K562 (cell line): ENCODE measurements at regions not wholly inside any gene's neighbourhood (a gene's known extent, or its start where the extent isn't known, plus 50 kb on each side); places are given as distances from the start of the nearest gene placed in this dataset.

ENCODE experiments used
- CHD2 ChIP-seq: IDR thresholded peaks from 2 replicates; pipeline ENCODE4 v1.6.1; 2011; ENCODE audit warnings: low read depth, low read length
- CREBBP ChIP-seq: IDR thresholded peaks from one replicate; pipeline ENCODE4 v1.6.1; 2012; ENCODE audit warnings: low read depth, mild to moderate bottlenecking, control low read depth, inconsistent platforms, low read length
- MTA2 ChIP-seq: fragments of 450-650 bp; IDR thresholded peaks from 2 replicates; pipeline ENCODE4 v1.6.1; 2016; ENCODE audit warnings: low read depth
- RB1 ChIP-seq: fragments of 450-650 bp; IDR thresholded peaks from 2 replicates; pipeline ENCODE4 v1.6.1; 2017; ENCODE audit warnings: low read depth, mild to moderate bottlenecking
- TRIM28 ChIP-seq: fragments of 450-650 bp; IDR thresholded peaks from 2 replicates; pipeline ENCODE4 v1.6.1; 2017
- ZNF23 ChIP-seq: fragments of 250-450 bp; sonication (Bioruptor Pico); IDR thresholded peaks from 2 replicates; pipeline ENCODE4 v1.4.0; 2020; ENCODE audit warnings: mild to moderate bottlenecking
- TF ChIP-seq, protein P1 (sequence below): sonication (generic); formaldehyde crosslinking; IDR thresholded peaks from 2 replicates; pipeline ENCODE4 v1.8.1; 2023; ENCODE audit warnings: missing genetic modification reagents, mild to moderate bottlenecking, borderline replicate concordance
- TF ChIP-seq, protein P2 (sequence below), 3 experiments: fragments of 200-800 bp in 1 of 3; fragments of 250-450 bp in 1 of 3; fragments of 450-650 bp in 1 of 3; sonication (Bioruptor Pico) in 1 of 3; sonication (Bioruptor generic) in 1 of 3; formaldehyde crosslinking in 1 of 3; IDR thresholded peaks; 2 replicates each; pipeline versions ENCODE4 v1.6.1 to v1.8.0; 2016 to 2022; ENCODE audit warnings: mild to moderate bottlenecking in 2 of 3, missing genetic modification characterization in 2 of 3, missing compliant biosample characterization in 1 of 3, moderate library complexity in 1 of 3
- TF ChIP-seq, protein P3 (sequence below), 2 experiments: fragments of 450-650 bp; conservative IDR thresholded peaks; 2 replicates each; pipeline ENCODE4 v1.6.1; 2017; ENCODE audit warnings: mild to moderate bottlenecking in 2 of 2, moderate library complexity in 2 of 2

DNA sequence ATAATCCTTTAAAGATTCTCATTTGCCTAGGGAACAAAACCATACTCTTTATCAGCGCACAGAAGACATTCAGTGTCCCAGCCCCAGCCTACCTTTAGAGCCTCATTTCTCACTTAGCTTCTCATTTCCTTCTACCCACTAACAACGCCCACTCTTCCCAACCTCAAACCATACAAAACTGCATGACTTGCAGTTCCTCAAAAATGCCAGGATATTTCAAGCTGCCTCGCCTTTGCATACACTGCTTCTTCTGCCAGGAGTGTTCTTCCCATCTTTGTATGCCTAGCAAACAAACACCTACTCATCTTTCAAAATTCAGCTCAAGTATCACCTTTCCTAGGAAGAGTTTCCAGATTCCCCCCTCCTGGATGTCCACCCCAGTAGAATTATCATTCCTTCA lies 129.9 kb upstream of the ADGRL3 start (continued):
- TF ChIP-seq, protein P1, sequence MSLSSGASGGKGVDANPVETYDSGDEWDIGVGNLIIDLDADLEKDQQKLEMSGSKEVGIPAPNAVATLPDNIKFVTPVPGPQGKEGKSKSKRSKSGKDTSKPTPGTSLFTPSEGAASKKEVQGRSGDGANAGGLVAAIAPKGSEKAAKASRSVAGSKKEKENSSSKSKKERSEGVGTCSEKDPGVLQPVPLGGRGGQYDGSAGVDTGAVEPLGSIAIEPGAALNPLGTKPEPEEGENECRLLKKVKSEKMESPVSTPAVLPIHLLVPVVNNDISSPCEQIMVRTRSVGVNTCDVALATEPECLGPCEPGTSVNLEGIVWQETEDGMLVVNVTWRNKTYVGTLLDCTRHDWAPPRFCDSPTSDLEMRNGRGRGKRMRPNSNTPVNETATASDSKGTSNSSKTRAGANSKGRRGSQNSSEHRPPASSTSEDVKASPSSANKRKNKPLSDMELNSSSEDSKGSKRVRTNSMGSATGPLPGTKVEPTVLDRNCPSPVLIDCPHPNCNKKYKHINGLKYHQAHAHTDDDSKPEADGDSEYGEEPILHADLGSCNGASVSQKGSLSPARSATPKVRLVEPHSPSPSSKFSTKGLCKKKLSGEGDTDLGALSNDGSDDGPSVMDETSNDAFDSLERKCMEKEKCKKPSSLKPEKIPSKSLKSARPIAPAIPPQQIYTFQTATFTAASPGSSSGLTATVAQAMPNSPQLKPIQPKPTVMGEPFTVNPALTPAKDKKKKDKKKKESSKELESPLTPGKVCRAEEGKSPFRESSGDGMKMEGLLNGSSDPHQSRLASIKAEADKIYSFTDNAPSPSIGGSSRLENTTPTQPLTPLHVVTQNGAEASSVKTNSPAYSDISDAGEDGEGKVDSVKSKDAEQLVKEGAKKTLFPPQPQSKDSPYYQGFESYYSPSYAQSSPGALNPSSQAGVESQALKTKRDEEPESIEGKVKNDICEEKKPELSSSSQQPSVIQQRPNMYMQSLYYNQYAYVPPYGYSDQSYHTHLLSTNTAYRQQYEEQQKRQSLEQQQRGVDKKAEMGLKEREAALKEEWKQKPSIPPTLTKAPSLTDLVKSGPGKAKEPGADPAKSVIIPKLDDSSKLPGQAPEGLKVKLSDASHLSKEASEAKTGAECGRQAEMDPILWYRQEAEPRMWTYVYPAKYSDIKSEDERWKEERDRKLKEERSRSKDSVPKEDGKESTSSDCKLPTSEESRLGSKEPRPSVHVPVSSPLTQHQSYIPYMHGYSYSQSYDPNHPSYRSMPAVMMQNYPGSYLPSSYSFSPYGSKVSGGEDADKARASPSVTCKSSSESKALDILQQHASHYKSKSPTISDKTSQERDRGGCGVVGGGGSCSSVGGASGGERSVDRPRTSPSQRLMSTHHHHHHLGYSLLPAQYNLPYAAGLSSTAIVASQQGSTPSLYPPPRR (CRISPR knock-in tag) = no peak
- no peak for TF ChIP-seq RB1
- TF ChIP-seq, protein P2, sequence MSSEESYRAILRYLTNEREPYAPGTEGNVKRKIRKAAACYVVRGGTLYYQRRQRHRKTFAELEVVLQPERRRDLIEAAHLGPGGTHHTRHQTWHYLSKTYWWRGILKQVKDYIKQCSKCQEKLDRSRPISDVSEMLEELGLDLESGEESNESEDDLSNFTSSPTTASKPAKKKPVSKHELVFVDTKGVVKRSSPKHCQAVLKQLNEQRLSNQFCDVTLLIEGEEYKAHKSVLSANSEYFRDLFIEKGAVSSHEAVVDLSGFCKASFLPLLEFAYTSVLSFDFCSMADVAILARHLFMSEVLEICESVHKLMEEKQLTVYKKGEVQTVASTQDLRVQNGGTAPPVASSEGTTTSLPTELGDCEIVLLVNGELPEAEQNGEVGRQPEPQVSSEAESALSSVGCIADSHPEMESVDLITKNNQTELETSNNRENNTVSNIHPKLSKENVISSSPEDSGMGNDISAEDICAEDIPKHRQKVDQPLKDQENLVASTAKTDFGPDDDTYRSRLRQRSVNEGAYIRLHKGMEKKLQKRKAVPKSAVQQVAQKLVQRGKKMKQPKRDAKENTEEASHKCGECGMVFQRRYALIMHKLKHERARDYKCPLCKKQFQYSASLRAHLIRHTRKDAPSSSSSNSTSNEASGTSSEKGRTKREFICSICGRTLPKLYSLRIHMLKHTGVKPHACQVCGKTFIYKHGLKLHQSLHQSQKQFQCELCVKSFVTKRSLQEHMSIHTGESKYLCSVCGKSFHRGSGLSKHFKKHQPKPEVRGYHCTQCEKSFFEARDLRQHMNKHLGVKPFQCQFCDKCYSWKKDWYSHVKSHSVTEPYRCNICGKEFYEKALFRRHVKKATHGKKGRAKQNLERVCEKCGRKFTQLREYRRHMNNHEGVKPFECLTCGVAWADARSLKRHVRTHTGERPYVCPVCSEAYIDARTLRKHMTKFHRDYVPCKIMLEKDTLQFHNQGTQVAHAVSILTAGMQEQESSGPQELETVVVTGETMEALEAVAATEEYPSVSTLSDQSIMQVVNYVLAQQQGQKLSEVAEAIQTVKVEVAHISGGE (CRISPR knock-in tag; IDR thresholded peaks at IDR 0.05) = no peak
- TF ChIP-seq, protein P3, sequence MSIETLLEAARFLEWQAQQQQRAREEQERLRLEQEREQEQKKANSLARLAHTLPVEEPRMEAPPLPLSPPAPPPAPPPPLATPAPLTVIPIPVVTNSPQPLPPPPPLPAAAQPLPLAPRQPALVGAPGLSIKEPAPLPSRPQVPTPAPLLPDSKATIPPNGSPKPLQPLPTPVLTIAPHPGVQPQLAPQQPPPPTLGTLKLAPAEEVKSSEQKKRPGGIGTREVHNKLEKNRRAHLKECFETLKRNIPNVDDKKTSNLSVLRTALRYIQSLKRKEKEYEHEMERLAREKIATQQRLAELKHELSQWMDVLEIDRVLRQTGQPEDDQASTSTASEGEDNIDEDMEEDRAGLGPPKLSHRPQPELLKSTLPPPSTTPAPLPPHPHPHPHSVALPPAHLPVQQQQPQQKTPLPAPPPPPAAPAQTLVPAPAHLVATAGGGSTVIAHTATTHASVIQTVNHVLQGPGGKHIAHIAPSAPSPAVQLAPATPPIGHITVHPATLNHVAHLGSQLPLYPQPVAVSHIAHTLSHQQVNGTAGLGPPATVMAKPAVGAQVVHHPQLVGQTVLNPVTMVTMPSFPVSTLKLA (conservative IDR thresholded peaks at IDR 0.05) = no peak
- no peak for TF ChIP-seq ZNF23
- no peak for TF ChIP-seq CHD2
- no peak for TF ChIP-seq TRIM28
- no peak for TF ChIP-seq CREBBP
- no peak for TF ChIP-seq MTA2
